ENCODE measurements at regions not wholly inside any gene's neighbourhood (a gene's known extent, or its start where the extent isn't known, plus 50 kb on each side); places are given as distances from the start of the nearest gene placed in this dataset.

DNA sequence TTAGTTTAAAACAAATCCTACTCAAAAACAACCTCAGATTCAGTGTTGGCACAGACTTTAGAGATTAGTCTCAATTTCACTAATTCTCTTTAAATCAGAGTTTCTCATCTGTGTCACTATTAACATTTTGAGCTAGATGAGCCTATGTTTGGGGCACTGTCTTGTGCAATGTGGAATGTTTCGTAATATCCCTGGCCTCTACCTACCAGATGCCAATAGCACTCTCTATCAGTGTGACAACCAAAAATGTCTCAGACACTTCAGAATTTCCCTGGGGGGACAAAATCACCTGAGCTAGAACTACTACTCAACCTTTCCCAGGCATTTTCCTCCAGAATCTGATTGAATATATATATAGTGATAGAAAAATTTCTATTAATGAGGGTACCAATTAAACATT lies 465.2 kb upstream of the RGMB start:
- TF ChIP-seq SIN3A (IDR thresholded peaks at IDR 0.05; ENCODE audit: borderline replicate concordance, insufficient read depth, low read depth, low read length) (no peak), POLR2AphosphoS5 (IDR thresholded peaks at IDR 0.05; ENCODE audit: low read depth, low read length) (no peak), TCF7L2 (IDR thresholded peaks at IDR 0.05; ENCODE audit: low read depth, low read length) (no peak)
- TF ChIP-seq, protein P1, sequence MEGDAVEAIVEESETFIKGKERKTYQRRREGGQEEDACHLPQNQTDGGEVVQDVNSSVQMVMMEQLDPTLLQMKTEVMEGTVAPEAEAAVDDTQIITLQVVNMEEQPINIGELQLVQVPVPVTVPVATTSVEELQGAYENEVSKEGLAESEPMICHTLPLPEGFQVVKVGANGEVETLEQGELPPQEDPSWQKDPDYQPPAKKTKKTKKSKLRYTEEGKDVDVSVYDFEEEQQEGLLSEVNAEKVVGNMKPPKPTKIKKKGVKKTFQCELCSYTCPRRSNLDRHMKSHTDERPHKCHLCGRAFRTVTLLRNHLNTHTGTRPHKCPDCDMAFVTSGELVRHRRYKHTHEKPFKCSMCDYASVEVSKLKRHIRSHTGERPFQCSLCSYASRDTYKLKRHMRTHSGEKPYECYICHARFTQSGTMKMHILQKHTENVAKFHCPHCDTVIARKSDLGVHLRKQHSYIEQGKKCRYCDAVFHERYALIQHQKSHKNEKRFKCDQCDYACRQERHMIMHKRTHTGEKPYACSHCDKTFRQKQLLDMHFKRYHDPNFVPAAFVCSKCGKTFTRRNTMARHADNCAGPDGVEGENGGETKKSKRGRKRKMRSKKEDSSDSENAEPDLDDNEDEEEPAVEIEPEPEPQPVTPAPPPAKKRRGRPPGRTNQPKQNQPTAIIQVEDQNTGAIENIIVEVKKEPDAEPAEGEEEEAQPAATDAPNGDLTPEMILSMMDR (IDR thresholded peaks at IDR 0.05): no peak
- TF ChIP-seq, protein P2, sequence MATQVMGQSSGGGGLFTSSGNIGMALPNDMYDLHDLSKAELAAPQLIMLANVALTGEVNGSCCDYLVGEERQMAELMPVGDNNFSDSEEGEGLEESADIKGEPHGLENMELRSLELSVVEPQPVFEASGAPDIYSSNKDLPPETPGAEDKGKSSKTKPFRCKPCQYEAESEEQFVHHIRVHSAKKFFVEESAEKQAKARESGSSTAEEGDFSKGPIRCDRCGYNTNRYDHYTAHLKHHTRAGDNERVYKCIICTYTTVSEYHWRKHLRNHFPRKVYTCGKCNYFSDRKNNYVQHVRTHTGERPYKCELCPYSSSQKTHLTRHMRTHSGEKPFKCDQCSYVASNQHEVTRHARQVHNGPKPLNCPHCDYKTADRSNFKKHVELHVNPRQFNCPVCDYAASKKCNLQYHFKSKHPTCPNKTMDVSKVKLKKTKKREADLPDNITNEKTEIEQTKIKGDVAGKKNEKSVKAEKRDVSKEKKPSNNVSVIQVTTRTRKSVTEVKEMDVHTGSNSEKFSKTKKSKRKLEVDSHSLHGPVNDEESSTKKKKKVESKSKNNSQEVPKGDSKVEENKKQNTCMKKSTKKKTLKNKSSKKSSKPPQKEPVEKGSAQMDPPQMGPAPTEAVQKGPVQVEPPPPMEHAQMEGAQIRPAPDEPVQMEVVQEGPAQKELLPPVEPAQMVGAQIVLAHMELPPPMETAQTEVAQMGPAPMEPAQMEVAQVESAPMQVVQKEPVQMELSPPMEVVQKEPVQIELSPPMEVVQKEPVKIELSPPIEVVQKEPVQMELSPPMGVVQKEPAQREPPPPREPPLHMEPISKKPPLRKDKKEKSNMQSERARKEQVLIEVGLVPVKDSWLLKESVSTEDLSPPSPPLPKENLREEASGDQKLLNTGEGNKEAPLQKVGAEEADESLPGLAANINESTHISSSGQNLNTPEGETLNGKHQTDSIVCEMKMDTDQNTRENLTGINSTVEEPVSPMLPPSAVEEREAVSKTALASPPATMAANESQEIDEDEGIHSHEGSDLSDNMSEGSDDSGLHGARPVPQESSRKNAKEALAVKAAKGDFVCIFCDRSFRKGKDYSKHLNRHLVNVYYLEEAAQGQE (IDR thresholded peaks at IDR 0.05; ENCODE audit: insufficient read depth in 1 of 2, low read depth in 2 of 2, low read length in 1 of 2): no peak
- Histone ChIP-seq H3K27me3 (ENCODE audit: control insufficient read depth, insufficient read depth, low read length) (no peaks in the 10 kb centered on the region), H3K27ac (ENCODE audit: low read length) (no peak overlapping the region), H3K4me1 (ENCODE audit: control insufficient read depth, insufficient read depth, low read length) (0 out of 2 replicates have a peak, but pooled peaks cover 2% of the 10 kb centered on the region), H3K9me3 (ENCODE audit: control insufficient read depth, insufficient read depth, low read depth, low read length) (no peaks in the 10 kb centered on the region; the same call in 1 of the 2 replicates), H3K4me3 (ENCODE audit: low read depth in 2 of 2, low read length in 2 of 2) (no peak overlapping the region), H3K36me3 (ENCODE audit: control insufficient read depth, insufficient read depth, low read length) (no peaks in the 10 kb centered on the region)
- in situ Hi-C loops (cut with HindIII; ENCODE audit: low pct_unique_long_range_greater_than_20kb, low sequenced_read_pairs) (no loop called here), intact Hi-C loops (cut with micrococcal nuclease; ENCODE audit: unreplicated experiment) (no loop called here)
- ATAC-seq (no peak), DNase-seq (ENCODE audit: low read depth, low spot score) (no peak)
- CTCF ChIA-PET: no interaction called here
- BruUV-seq (replicated peaks): no TSS peak
- POLR2A ChIA-PET: no interaction called here

DNA sequence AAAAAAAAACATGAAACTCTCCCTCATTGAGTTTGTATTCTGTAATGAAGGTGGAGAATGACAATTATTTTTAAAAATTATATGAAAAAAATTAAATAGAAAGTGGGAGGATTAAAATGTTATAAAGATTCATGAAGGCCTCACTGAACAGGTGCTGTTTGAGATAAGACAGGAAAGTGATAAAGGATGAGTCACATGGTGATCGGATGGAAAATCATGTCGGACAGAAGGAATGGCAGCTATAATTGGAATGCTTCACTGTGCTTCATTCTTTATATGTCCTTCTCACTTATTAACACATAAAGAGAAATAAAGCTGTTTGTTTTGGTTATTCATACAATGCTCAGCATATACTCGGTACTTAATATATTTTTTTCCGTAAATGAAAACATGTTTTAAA lies 464.5 kb upstream of the RGMB start:
- peaks cover 5% of the 10 kb centered on the region; the same call in 1 of the 2 replicates for H3K9me3 ChIP-seq (ENCODE audit: control insufficient read depth, insufficient read depth, low read depth, low read length)
- BruUV-seq (replicated peaks): no TSS peak
- intact Hi-C loops (cut with micrococcal nuclease; ENCODE audit: unreplicated experiment) (no loop called here), in situ Hi-C loops (cut with HindIII; ENCODE audit: low pct_unique_long_range_greater_than_20kb, low sequenced_read_pairs) (no loop called here)
- DNase-seq (ENCODE audit: low read depth, low spot score): no peak
- TF ChIP-seq TCF7L2 (IDR thresholded peaks at IDR 0.05; ENCODE audit: low read depth, low read length) (no peak), POLR2AphosphoS5 (IDR thresholded peaks at IDR 0.05; ENCODE audit: low read depth, low read length) (no peak), SIN3A (IDR thresholded peaks at IDR 0.05; ENCODE audit: borderline replicate concordance, insufficient read depth, low read depth, low read length) (no peak)
- TF ChIP-seq, protein P1 (IDR thresholded peaks at IDR 0.05): no peak
- TF ChIP-seq, protein P2 (IDR thresholded peaks at IDR 0.05; ENCODE audit: insufficient read depth in 1 of 2, low read depth in 2 of 2, low read length in 1 of 2): no peak
- no peak overlapping the region for H3K4me3 ChIP-seq (ENCODE audit: low read depth in 2 of 2, low read length in 2 of 2)
- no peak for ATAC-seq
- no peak overlapping the region for H3K27ac ChIP-seq (ENCODE audit: low read length)
- H3K36me3 ChIP-seq (ENCODE audit: control insufficient read depth, insufficient read depth, low read length): no peaks in the 10 kb centered on the region
- ChIA-PET POLR2A (no interaction called here), CTCF (no interaction called here)
- no peaks in the 10 kb centered on the region for H3K27me3 ChIP-seq (ENCODE audit: control insufficient read depth, insufficient read depth, low read length)
- H3K4me1 ChIP-seq (ENCODE audit: control insufficient read depth, insufficient read depth, low read length): 0 out of 2 replicates have a peak, but pooled peaks cover 2% of the 10 kb centered on the region
